ENCODE measurements at regions not wholly inside any gene's neighbourhood (a gene's known extent, or its start where the extent isn't known, plus 50 kb on each side); places are given as distances from the start of the nearest gene placed in this dataset.

GRCh38 chr5:79898611-79899010 is 92.5 kb downstream of the MTX3 start (continued):
- TF ChIP-seq ZFX (IDR thresholded peaks at IDR 0.05), result no peak

DNA sequence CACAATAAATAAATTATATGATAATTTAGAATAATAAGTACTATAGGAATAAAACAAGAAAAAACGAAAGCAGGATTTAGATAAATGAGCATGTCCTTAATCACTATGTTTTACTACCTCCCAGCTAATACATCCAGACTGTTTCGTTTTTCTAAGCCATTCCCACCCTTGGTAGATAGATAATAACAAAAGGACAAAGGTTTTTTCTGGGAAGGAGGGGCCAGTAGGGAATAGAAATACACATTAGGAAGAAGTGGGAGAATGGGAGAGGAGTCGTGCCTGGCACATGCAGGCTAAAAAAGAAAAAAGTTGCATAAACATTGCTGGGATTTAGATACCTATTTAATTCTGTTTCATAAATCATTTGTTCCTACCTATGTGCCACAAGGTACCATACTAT is 97.1 kb downstream of the MTX3 start:
- Histone ChIP-seq H3K9ac (ENCODE audit: low read length) (no peak overlapping the region), H3K79me2 (ENCODE audit: insufficient read depth, low read length) (no peaks in the 10 kb centered on the region), H3K9me3 (ENCODE audit: control insufficient read depth in 1 of 2, insufficient read depth in 1 of 2, low read depth in 1 of 2, low read length in 2 of 2) (no peaks in the 10 kb centered on the region), H4K20me1 (ENCODE audit: insufficient read depth) (no peaks in the 10 kb centered on the region), H3K4me3 (replicated peaks in 1 of 2; ENCODE audit: low read depth in 1 of 2, low read length in 2 of 2) (no peak overlapping the region), H3K36me3 (ENCODE audit: control insufficient read depth in 1 of 2, insufficient read depth in 2 of 2, low read length in 2 of 2) (no peaks in the 10 kb centered on the region), H3K9me2 (ENCODE audit: insufficient read depth) (no peaks in the 10 kb centered on the region), H3K27me3 (ENCODE audit: insufficient read depth, low read length) (peaks cover 4% of the 10 kb centered on the region; the same call in 1 of the 2 replicates), H3K4me2 (ENCODE audit: low read length) (no peak overlapping the region), H3K4me1 (ENCODE audit: control insufficient read depth in 1 of 2, insufficient read depth in 2 of 2, low read length in 2 of 2) (no peaks in the 10 kb centered on the region), H3K27ac (ENCODE audit: low read depth, low read length) (no peak overlapping the region), H2AFZ (ENCODE audit: low read depth, low read length, poor library complexity, severe bottlenecking) (no peak overlapping the region)
- no peak for TF ChIP-seq EZH2 (IDR thresholded peaks at IDR 0.05)
- TF ChIP-seq REST (IDR thresholded peaks at IDR 0.05; ENCODE audit: low read depth), result no peak
- no peak for TF ChIP-seq EZH2phosphoT487 (IDR thresholded peaks at IDR 0.05; ENCODE audit: borderline replicate concordance)
- TF ChIP-seq SIN3A (IDR thresholded peaks at IDR 0.05; ENCODE audit: low read depth), result no peak
- TF ChIP-seq ZFX (IDR thresholded peaks at IDR 0.05), result no peak
- TF ChIP-seq POLR2AphosphoS5 (IDR thresholded peaks at IDR 0.05; ENCODE audit: low read depth, low read length), result no peak
- no peak for TF ChIP-seq EGR1 (IDR thresholded peaks at IDR 0.05; ENCODE audit: low read depth)
- POLR2A ChIA-PET, result no interaction called here
- no peak for ATAC-seq
- DNase-seq (ENCODE audit: low read depth, low spot score), result no peak
- BruUV-seq (replicated peaks), result no TSS peak
- RAD21 ChIA-PET (ENCODE audit: low non-redundant PET in 1 of 2, low total read pairs in 2 of 2, uncharacterized antibody in 2 of 2, unreplicated experiment in 2 of 2), result no interaction called here
- intact Hi-C loops (cut with micrococcal nuclease), result no loop called here
- CTCF ChIA-PET, result no interaction called here
